GM23248 (cell line): ENCODE measurements at regions not wholly inside any gene's neighbourhood (a gene's known extent, or its start where the extent isn't known, plus 50 kb on each side); places are given as distances from the start of the nearest gene placed in this dataset.

Experiments
- EZH2 ChIP-seq: fragments of 200-600 bp; sonication (generic); IDR thresholded peaks from 2 replicates; pipeline ENCODE4 v1.6.1; 2018; ENCODE audit warnings: antibody characterized with exemption, mild to moderate bottlenecking; ENCODE audit not compliant: insufficient read depth, poor library complexity, severe bottlenecking
- EZH2phosphoT487 ChIP-seq: fragments of 200-600 bp; sonication (generic); IDR thresholded peaks from 2 replicates; pipeline ENCODE4 v1.6.1; 2018; ENCODE audit warnings: antibody characterized with exemption, moderate library complexity, mild to moderate bottlenecking, low read depth; ENCODE audit not compliant: insufficient read depth

DNA sequence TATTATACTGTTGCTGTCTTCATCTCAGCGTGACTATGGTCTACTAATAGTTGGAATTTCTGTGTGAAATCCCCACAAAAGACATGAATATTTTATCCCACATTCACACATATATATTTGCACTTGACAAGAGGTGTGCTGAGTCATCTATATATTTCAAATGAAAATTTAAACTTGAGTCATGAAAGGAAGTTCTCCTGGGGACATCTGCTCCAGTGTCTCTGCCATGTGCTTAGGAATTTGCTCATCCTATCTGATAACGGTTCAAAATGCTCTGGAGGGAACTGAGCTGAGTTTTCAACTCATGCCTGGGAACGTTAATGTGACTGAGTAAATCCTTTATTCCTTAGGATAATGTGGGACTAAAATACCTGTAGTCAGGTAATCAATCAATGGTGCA lies 326.2 kb upstream of the MEX3C start:
- no peak for TF ChIP-seq EZH2
- no peak for TF ChIP-seq EZH2phosphoT487
